ENCODE measurements at regions not wholly inside any gene's neighbourhood (a gene's known extent, or its start where the extent isn't known, plus 50 kb on each side); places are given as distances from the start of the nearest gene placed in this dataset.

DNA sequence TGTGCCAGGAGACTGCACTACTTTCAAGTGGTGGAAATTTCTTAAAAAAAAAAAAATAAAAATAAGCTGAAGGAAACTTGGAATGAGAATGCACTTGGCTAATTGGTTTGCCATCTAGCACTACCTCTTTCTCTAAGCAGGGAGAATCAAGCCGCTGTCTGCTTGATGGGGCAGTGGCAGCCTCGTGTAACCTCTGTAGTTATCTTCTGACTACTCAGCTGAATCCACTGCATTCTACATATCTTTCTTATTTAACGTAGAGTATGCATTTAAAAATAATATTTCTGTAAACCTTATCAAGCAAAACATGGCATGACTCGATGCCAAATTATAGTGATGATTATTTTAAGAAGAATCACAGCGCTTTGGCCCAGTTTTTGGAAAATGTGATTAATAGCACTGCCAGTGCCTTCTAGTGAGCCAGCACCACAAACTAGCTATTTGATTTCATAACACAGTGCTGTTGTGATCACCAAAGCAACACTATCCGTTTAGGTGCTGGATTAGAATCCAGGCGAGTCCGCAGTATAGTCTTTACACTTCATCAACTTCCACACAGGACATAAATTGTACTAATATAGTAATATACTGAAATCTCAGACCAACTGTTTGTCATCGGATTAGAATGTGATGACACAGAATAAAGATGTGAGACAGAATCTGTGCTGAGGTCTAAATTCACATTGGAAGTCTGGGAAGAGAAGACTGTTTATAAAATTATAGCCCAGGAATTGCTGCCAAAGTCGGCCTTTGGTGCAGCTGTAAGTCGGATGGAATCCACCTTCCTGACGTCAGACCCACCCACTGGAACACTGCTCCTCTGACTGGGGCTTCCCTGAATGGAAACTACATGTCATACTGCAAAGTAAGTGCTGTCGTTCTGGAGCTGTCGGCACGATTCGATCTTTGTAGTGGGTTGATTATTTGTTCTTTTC is 136.5 kb upstream of the ETAA1 start:
- no peaks in the 10 kb centered on the region for H3K4me1 ChIP-seq (ENCODE audit: control insufficient read depth in 2 of 2, insufficient read depth in 2 of 2, low read length in 2 of 2)
- Mint-ChIP-seq H3K36me3 (no peaks in the 10 kb centered on the region), H3K27me3 (peaks cover 0 to 9% (median 5%) of the 10 kb centered on the region in 5 donors), H3K9me3 (peaks cover 0 to 4% (median 0%) of the 10 kb centered on the region in 11 donors), H3K27ac (no peak overlapping the region), H3K4me3 (no peak overlapping the region), H3K4me1 (no peaks in the 10 kb centered on the region)
- no peaks in the 10 kb centered on the region for H3K27me3 ChIP-seq (ENCODE audit: control insufficient read depth in 2 of 2, insufficient read depth in 2 of 2, low read length in 2 of 2)
- ChIA-PET CTCF (no interaction called here), POLR2A (interaction anchor here (0.6 kb wide), 1 partner anchor 967 kb away, joined by 4 read pairs; no protein-coding TSS in a partner anchor)
- H3K4me3 ChIP-seq (ENCODE audit: low read length) = no peak overlapping the region
- no peaks in the 10 kb centered on the region for H3K36me3 ChIP-seq (ENCODE audit: control insufficient read depth in 2 of 3, insufficient read depth in 3 of 3, low read length in 3 of 3)
- ATAC-seq (no peak), DNase-seq (no peak)
- no peaks in the 10 kb centered on the region for H3K9me3 ChIP-seq (ENCODE audit: control insufficient read depth in 2 of 3, low read length in 3 of 3)
- intact Hi-C loops (cut with micrococcal nuclease) = no loop called here
- no peak overlapping the region for H3K27ac ChIP-seq (ENCODE audit: low read depth, low read length)

DNA sequence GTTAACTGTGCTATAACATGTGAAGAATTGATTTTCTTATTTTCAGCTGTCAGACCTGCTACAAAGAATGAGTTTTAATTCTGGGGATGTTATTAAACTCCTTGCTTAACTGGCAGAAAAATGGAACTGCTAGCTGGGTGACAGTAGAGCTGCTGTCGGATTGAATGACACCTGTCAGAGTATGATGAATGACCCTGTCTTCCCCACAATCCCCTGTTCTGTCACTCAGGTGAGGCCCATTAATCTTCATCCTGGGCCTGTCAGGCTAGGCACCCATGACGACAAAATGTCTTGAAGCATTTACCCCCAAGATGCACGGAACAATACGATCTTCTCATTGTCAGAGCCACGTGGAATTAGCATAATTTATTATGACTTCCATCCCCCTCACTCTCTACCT is 129.9 kb upstream of the ETAA1 start:
- Mint-ChIP-seq H3K9me3 (peaks cover 0 to 4% (median 0%) of the 10 kb centered on the region in 11 donors), H3K27me3 (peaks cover 0 to 15% (median 5%) of the 10 kb centered on the region in 5 donors), H3K36me3 (no peaks in the 10 kb centered on the region), H3K4me3 (no peak overlapping the region), H3K27ac (no peak overlapping the region), H3K4me1 (no peaks in the 10 kb centered on the region)
- intact Hi-C loops (cut with micrococcal nuclease) = no loop called here
- Histone ChIP-seq H3K36me3 (ENCODE audit: control insufficient read depth in 2 of 3, insufficient read depth in 3 of 3, low read length in 3 of 3) (no peaks in the 10 kb centered on the region), H3K4me1 (ENCODE audit: control insufficient read depth in 2 of 2, insufficient read depth in 2 of 2, low read length in 2 of 2) (no peaks in the 10 kb centered on the region), H3K4me3 (ENCODE audit: low read length) (no peak overlapping the region), H3K9me3 (ENCODE audit: control insufficient read depth in 2 of 3, low read length in 3 of 3) (no peaks in the 10 kb centered on the region), H3K27me3 (ENCODE audit: control insufficient read depth in 2 of 2, insufficient read depth in 2 of 2, low read length in 2 of 2) (no peaks in the 10 kb centered on the region), H3K27ac (ENCODE audit: low read depth, low read length) (no peak overlapping the region)
- DNase-seq (no peak), ATAC-seq (no peak)
- ChIA-PET CTCF (no interaction called here), POLR2A (no interaction called here)

DNA sequence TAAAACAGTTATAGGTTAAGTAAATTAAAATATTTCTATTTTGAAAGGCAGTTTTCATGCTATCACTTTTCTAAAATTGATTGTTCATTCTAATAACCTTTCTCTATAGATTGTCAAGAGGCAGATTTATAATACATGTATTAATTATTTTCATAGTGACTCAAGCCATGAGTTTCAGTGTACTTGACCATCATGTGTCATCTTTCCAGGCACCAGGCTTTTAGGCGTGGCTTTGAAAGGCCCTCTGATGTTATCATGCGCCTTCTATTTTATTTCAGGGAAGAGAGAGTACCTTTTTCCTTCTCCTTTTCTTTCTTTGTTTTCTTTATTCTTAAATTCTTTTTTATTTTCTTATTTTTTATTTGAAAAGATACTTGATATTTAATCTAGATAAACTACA is 128.3 kb upstream of the ETAA1 start:
- H3K4me3 ChIP-seq (ENCODE audit: low read length) = no peak overlapping the region
- H3K9me3 Mint-ChIP-seq = peaks cover 0 to 3% (median 0%) of the 10 kb centered on the region in 11 donors
- no peaks in the 10 kb centered on the region for H3K4me1 Mint-ChIP-seq
- H3K27me3 Mint-ChIP-seq = peaks cover 0 to 15% (median 10%) of the 10 kb centered on the region in 5 donors
- no peak for DNase-seq
- no peak overlapping the region for H3K27ac Mint-ChIP-seq
- no peaks in the 10 kb centered on the region for H3K4me1 ChIP-seq (ENCODE audit: control insufficient read depth in 2 of 2, insufficient read depth in 2 of 2, low read length in 2 of 2)
- H3K36me3 ChIP-seq (ENCODE audit: control insufficient read depth in 2 of 3, insufficient read depth in 3 of 3, low read length in 3 of 3) = no peaks in the 10 kb centered on the region
- no peak for ATAC-seq
- H3K27ac ChIP-seq (ENCODE audit: low read depth, low read length) = no peak overlapping the region
- CTCF ChIA-PET = no interaction called here
- intact Hi-C loops (cut with micrococcal nuclease) = no loop called here
- H3K4me3 Mint-ChIP-seq = no peak overlapping the region
- no peaks in the 10 kb centered on the region for H3K27me3 ChIP-seq (ENCODE audit: control insufficient read depth in 2 of 2, insufficient read depth in 2 of 2, low read length in 2 of 2)
- POLR2A ChIA-PET = no interaction called here
- no peaks in the 10 kb centered on the region for H3K36me3 Mint-ChIP-seq
- no peaks in the 10 kb centered on the region for H3K9me3 ChIP-seq (ENCODE audit: control insufficient read depth in 2 of 3, low read length in 3 of 3)

DNA sequence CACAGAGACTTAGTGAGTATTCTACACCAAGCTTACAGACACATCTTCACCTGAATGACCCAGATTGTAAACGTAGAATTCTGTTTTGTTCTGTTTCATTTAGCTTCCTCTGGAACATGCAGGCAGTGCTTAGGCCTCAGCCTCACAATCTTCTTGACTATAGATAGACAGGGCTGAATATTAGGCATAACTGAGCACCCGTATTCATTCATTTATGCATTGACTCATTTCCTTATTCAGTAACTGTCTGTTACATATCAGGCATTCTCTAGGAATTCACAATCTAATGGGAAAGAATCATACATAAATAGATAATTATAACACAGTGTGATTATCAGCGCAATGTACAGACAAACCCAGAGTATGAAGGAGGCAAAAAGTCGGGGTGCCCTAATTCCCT is 124.9 kb upstream of the ETAA1 start:
- no peaks in the 10 kb centered on the region for H3K4me1 ChIP-seq (ENCODE audit: control insufficient read depth in 2 of 2, insufficient read depth in 2 of 2, low read length in 2 of 2)
- no peaks in the 10 kb centered on the region for H3K36me3 ChIP-seq (ENCODE audit: control insufficient read depth in 2 of 3, insufficient read depth in 3 of 3, low read length in 3 of 3)

DNA sequence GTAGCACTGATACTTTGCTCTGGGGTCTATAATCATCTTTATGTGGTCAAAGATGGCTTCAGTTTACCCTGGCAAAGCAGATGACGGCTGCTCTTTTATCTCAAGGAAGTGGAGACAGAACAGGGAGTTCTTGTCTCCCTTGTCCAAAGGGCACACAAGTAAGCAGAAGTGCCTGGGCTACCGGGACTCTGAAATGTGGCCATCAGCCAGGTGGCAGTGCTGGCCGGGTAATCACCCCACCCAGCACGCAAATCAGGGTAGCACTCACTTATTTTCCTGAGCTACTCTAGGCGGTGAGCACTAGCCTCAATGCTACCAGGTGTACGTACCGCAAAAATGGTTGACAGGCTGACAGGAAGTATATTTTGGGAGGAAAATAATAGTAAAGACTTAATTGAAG is 119.7 kb upstream of the ETAA1 start:
- H3K9me3 Mint-ChIP-seq = no peaks in the 10 kb centered on the region
- intact Hi-C loops (cut with micrococcal nuclease) = no loop called here
- no peaks in the 10 kb centered on the region for H3K4me1 ChIP-seq (ENCODE audit: control insufficient read depth in 2 of 2, insufficient read depth in 2 of 2, low read length in 2 of 2)
- no peaks in the 10 kb centered on the region for H3K9me3 ChIP-seq (ENCODE audit: control insufficient read depth in 2 of 3, low read length in 3 of 3)
- peaks cover 0 to 14% (median 3%) of the 10 kb centered on the region in 5 donors for H3K27me3 Mint-ChIP-seq
- H3K36me3 Mint-ChIP-seq = no peaks in the 10 kb centered on the region
- no peak overlapping the region for H3K27ac ChIP-seq (ENCODE audit: low read depth, low read length)
- no peaks in the 10 kb centered on the region for H3K4me1 Mint-ChIP-seq
- H3K4me3 Mint-ChIP-seq = no peak overlapping the region
- H3K4me3 ChIP-seq (ENCODE audit: low read length) = no peak overlapping the region
- ATAC-seq = no peak
- H3K27me3 ChIP-seq (ENCODE audit: control insufficient read depth in 2 of 2, insufficient read depth in 2 of 2, low read length in 2 of 2) = no peaks in the 10 kb centered on the region
- ChIA-PET CTCF (no interaction called here), POLR2A (no interaction called here)
- no peak for DNase-seq
- H3K36me3 ChIP-seq (ENCODE audit: control insufficient read depth in 2 of 3, insufficient read depth in 3 of 3, low read length in 3 of 3) = no peaks in the 10 kb centered on the region
- H3K27ac Mint-ChIP-seq = no peak overlapping the region

More for the DNA sequence above, 124.9 kb upstream of the ETAA1 start:
- DNase-seq = no peak
- H3K9me3 ChIP-seq (ENCODE audit: control insufficient read depth in 2 of 3, low read length in 3 of 3) = no peaks in the 10 kb centered on the region
- CTCF ChIA-PET = no interaction called here
- H3K27me3 Mint-ChIP-seq = peaks cover 0 to 11% (median 5%) of the 10 kb centered on the region in 5 donors
- no peaks in the 10 kb centered on the region for H3K27me3 ChIP-seq (ENCODE audit: control insufficient read depth in 2 of 2, insufficient read depth in 2 of 2, low read length in 2 of 2)
- no peaks in the 10 kb centered on the region for H3K9me3 Mint-ChIP-seq
- H3K4me3 ChIP-seq (ENCODE audit: low read length) = no peak overlapping the region
- H3K4me1 Mint-ChIP-seq = no peaks in the 10 kb centered on the region
- POLR2A ChIA-PET = no interaction called here
- intact Hi-C loops (cut with micrococcal nuclease) = no loop called here
- H3K27ac Mint-ChIP-seq = no peak overlapping the region
- no peak overlapping the region for H3K27ac ChIP-seq (ENCODE audit: low read depth, low read length)
- no peaks in the 10 kb centered on the region for H3K36me3 Mint-ChIP-seq
- no peak for ATAC-seq
- H3K4me3 Mint-ChIP-seq = no peak overlapping the region

DNA sequence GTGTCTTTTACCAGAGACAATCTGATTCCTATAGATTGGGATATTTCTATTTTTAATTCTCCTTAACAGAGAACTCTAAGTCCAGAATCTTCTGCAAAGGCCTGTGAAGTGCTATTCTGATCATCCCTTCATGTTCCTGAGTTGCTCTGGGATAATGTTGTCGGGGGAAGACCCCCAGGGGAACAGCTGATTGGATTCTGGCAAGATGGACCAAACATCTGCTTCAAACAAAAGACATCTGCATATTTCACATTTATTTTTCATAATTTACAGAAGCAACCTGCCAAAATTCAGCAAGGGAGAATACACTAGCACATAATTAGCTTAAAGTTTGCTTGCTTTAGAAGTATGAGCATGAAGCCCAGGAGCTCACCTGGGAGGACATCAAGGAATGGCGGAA is 116.0 kb upstream of the ETAA1 start:
- no peak overlapping the region for H3K27ac Mint-ChIP-seq
- Histone ChIP-seq H3K4me1 (ENCODE audit: control insufficient read depth in 2 of 2, insufficient read depth in 2 of 2, low read length in 2 of 2) (no peaks in the 10 kb centered on the region), H3K27ac (ENCODE audit: low read depth, low read length) (no peak overlapping the region), H3K4me3 (ENCODE audit: low read length) (no peak overlapping the region), H3K36me3 (ENCODE audit: control insufficient read depth in 2 of 3, insufficient read depth in 3 of 3, low read length in 3 of 3) (no peaks in the 10 kb centered on the region), H3K9me3 (ENCODE audit: control insufficient read depth in 2 of 3, low read length in 3 of 3) (no peaks in the 10 kb centered on the region), H3K27me3 (ENCODE audit: control insufficient read depth in 2 of 2, insufficient read depth in 2 of 2, low read length in 2 of 2) (no peaks in the 10 kb centered on the region)
- no peak overlapping the region for H3K4me3 Mint-ChIP-seq
- ChIA-PET CTCF (no interaction called here), POLR2A (no interaction called here)
- H3K36me3 Mint-ChIP-seq = no peaks in the 10 kb centered on the region
- H3K27me3 Mint-ChIP-seq = peaks cover 2 to 18% (median 11%) of the 10 kb centered on the region in 5 donors
- peaks cover 0 to 3% (median 0%) of the 10 kb centered on the region in 11 donors for H3K9me3 Mint-ChIP-seq
- no peak for ATAC-seq
- no peaks in the 10 kb centered on the region for H3K4me1 Mint-ChIP-seq
- no peak for DNase-seq
- intact Hi-C loops (cut with micrococcal nuclease) = no loop called here

DNA sequence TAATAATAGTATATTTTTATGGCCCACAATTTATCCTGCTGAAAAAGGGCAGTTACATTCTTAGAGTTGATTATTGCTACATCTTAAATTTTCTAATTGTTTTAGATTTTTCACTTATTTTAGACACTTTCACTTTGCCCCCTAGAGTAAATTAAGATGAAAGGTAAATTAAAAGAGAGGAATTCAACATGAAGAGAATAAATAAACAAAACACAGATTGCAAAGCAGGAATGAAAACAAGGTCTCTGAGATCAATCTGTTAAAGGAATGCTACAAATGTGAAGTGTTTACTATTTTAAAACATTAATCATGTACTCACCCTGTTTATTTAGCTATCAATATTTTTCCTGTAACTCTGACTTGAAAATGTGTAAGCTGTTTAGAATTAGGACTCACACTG is 113.5 kb upstream of the ETAA1 start:
- intact Hi-C loops (cut with micrococcal nuclease) = no loop called here
- CTCF ChIA-PET = interaction anchor here (1.2 kb wide), 1 partner anchor 7 kb away, joined by 3 read pairs; no protein-coding TSS in a partner anchor
- H3K27me3 Mint-ChIP-seq = peaks cover 2 to 26% (median 13%) of the 10 kb centered on the region in 5 donors

More for the DNA sequence above, 113.5 kb upstream of the ETAA1 start:
- no peak overlapping the region for H3K27ac Mint-ChIP-seq
- Histone ChIP-seq H3K27ac (ENCODE audit: low read depth, low read length) (no peak overlapping the region), H3K4me1 (ENCODE audit: control insufficient read depth in 2 of 2, insufficient read depth in 2 of 2, low read length in 2 of 2) (no peaks in the 10 kb centered on the region), H3K4me3 (ENCODE audit: low read length) (no peak overlapping the region), H3K27me3 (ENCODE audit: control insufficient read depth in 2 of 2, insufficient read depth in 2 of 2, low read length in 2 of 2) (peaks cover 0 to 3% of the 10 kb centered on the region in 2 donors), H3K36me3 (ENCODE audit: control insufficient read depth in 2 of 3, insufficient read depth in 3 of 3, low read length in 3 of 3) (no peaks in the 10 kb centered on the region), H3K9me3 (ENCODE audit: control insufficient read depth in 2 of 3, low read length in 3 of 3) (no peaks in the 10 kb centered on the region)
- H3K9me3 Mint-ChIP-seq = peaks cover 0 to 3% (median 0%) of the 10 kb centered on the region in 11 donors
- no peak for DNase-seq
- ATAC-seq = no peak
- POLR2A ChIA-PET = no interaction called here
- H3K36me3 Mint-ChIP-seq = no peaks in the 10 kb centered on the region
- H3K4me1 Mint-ChIP-seq = no peaks in the 10 kb centered on the region
- H3K4me3 Mint-ChIP-seq = no peak overlapping the region
